GM12874 (cell line): ENCODE measurements at regions not wholly inside any gene's neighbourhood (a gene's known extent, or its start where the extent isn't known, plus 50 kb on each side); places are given as distances from the start of the nearest gene placed in this dataset.

Experiments used
- TF ChIP-seq, protein P1 (sequence below): IDR thresholded peaks from 2 replicates; pipeline ENCODE4 v1.5.1; 2011; ENCODE audit warnings: low read depth, mild to moderate bottlenecking, control low read depth, low read length, moderate library complexity; ENCODE audit not compliant: insufficient read depth

DNA sequence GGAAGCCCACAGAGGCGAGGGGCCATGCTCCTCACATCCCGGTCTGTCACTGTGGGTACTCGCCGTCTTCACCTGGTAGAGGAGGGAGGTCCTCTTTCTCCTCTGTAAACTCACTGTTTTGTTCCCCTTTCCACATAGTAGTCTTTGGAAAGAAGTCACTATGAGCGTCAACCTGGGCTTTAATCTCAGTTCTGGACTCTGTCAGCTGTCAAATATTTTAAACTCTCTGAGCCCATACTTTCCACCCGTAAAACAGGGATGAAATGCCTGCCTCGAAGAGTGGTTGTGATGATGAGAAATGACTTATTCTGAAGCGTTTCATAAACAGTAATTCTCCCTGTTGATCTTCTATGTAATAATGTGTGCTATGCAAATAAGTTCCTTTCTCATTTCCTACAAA lies 547.1 kb upstream of the SOX11 start:
- TF ChIP-seq, protein P1, sequence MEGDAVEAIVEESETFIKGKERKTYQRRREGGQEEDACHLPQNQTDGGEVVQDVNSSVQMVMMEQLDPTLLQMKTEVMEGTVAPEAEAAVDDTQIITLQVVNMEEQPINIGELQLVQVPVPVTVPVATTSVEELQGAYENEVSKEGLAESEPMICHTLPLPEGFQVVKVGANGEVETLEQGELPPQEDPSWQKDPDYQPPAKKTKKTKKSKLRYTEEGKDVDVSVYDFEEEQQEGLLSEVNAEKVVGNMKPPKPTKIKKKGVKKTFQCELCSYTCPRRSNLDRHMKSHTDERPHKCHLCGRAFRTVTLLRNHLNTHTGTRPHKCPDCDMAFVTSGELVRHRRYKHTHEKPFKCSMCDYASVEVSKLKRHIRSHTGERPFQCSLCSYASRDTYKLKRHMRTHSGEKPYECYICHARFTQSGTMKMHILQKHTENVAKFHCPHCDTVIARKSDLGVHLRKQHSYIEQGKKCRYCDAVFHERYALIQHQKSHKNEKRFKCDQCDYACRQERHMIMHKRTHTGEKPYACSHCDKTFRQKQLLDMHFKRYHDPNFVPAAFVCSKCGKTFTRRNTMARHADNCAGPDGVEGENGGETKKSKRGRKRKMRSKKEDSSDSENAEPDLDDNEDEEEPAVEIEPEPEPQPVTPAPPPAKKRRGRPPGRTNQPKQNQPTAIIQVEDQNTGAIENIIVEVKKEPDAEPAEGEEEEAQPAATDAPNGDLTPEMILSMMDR = no peak

DNA sequence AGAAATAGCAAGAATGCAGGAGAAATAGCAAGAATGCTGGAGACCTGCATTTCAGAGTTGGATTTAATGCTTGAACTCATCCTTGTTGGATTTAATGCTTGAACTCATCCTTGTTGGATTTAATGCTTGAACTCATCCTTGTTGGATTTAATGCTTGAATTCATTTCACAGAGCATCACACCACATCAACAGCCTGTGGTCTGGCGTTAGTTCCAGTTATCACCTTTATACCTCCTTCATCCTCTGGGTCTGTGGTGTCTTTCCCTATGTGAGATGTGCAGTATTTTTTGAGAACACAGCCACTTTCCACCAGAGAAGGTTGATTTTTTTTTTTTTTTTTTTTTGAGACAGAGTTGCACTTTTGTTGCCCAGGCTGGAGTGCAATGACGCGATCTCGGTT lies 546.4 kb upstream of the SOX11 start:
- TF ChIP-seq, protein P1 = no peak

DNA sequence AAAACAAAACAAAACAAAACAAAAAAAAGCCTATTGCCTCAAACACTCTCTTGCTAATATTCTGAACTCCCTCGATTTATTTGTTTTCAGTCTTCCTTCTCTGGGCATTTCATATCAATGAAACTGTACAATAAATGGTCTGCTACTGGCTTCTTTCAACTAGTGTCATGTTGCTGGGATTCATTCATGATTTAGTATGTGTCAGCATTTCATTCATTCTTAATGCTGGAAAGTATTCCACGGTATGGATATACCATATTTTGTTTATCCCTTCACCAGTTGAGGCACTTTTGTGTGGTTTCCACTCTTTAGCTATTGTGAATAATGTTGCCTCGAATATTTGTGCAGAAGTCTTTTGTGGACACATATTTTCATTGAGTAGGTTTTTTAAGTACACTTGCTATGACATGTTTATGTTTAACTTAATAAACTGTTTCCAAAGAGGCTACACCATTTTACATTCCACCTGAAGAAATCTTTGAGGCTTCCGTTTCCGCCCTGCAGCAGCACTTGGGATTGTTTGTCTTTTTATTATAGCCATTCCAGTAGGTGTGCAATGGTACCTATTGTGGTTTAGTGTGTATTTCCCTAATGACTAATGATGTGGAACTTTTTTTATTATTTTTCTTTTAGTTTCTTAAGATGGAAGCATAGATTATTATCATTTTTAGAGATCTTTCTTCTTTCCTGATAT lies 543.6 kb upstream of the SOX11 start:
- TF ChIP-seq, protein P1 = no peak

DNA sequence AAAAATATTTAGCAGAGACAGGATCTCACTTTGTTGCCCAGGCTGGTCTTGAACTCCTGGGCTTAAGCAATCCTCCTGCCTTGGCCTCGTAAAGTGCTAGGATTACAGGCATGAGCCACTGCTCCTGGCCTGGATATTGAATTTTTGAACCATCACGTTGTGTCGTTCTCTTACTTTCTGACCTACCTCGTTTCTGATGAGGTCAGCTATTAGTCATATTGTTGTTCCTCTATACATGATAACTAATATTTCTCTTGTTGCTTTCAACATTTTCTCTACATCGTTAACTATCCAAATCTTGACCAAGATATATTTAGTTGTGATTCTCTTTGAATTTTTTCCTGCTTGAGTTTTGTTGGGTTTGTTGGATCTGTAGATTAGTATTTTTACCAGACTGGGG lies 541.3 kb upstream of the SOX11 start:
- TF ChIP-seq, protein P1 = no peak

DNA sequence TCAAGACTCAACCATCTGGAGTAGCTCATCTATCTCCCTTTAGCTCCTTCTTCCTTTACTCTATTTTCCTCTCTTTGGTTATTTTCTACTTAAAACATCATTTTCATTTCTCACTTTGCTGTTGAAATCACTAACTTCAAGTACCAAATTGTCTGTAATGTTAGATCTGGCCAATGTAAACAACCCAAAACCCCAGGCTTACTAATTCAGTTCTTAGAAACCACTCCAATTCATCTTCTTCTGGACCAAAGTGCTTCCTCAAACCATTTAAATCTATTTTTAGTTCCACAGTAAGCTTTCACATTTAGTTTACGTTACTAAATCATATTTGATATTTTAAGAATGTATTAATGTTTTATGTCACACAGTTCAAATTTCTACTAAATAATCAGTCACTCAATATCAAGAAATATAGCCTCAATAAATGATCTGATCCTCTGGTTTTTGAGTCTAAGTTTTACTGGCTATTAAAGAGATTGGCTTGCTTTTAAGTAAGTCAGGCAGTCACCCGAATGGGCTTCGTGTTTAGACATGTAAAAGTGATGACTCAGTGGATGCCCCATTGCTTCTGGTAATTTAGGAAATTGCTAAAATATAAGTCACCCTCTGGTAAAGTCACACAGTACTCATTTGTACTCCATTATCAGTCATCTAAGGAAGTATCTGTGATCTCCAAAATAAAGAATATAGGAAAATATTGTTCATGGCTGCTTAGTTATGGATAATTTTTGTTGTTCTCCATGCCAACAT lies 527.2 kb upstream of the SOX11 start:
- TF ChIP-seq, protein P1 = no peak

DNA sequence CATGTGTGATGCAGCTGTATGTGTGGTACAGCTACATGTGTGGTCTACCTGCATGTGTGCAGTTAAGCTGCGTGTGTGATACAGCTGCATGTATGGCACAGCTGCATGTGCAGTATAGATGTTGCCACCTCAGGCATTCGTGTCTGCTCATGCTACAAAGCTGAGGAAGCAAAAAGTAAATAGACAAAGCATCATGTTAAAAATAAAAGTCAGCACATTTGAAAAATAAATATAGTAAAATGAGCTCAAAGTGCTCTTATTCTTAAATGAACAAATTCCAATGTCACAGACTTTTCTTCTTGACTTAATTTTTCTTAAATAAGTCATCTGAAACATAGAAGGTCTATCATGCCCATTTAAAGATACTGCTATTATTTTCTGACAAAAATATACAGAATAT lies 519.3 kb upstream of the SOX11 start:
- TF ChIP-seq, protein P1 = no peak

DNA sequence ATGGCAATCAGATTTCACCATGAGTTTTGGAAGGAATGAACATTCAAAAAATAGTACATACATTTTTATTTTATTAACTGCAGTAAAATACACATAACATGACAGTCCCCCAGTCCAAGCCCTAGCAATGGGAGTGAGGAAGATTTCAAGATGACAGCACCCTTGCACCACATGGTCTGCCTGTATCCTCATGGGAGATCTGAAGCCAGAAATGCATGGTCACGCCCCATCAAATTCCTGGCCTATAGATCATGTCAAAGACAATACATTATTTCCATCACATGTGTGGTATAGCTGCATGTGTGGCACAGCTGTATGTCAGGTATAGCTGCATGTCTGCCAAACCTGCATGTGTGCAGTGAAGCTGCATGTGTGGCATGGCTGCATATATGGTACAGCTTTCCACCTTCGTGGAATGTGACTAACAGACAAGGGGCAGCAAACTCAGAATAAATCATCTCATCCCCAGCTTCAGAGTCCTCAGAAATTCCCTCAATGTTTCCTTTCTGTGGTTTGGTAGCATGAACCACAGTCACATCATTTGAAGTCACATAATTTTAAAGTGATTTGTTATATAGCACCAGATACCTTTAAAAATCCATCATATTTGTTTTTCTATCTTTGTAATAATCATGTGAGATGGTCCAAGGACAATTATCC lies 518.2 kb upstream of the SOX11 start:
- TF ChIP-seq, protein P1 = no peak
